DND-41 (cell line): ENCODE measurements at regions not wholly inside any gene's neighbourhood (a gene's known extent, or its start where the extent isn't known, plus 50 kb on each side); places are given as distances from the start of the nearest gene placed in this dataset.

Experiments used
- EZH2 ChIP-seq: IDR thresholded peaks from 3 replicates; pipeline ENCODE4 v1.6.1; 2012; ENCODE audit warnings: borderline replicate concordance, low read depth, mild to moderate bottlenecking, moderate library complexity, low read length, inconsistent platforms; ENCODE audit not compliant: severe bottlenecking
- TF ChIP-seq, protein P1 (sequence below): IDR thresholded peaks from 2 replicates; pipeline ENCODE4 v1.5.1; 2012; ENCODE audit warnings: borderline replicate concordance, low read length, moderate library complexity, mild to moderate bottlenecking; ENCODE audit not compliant: poor library complexity, severe bottlenecking; ENCODE audit errors: extremely low read depth

DNA sequence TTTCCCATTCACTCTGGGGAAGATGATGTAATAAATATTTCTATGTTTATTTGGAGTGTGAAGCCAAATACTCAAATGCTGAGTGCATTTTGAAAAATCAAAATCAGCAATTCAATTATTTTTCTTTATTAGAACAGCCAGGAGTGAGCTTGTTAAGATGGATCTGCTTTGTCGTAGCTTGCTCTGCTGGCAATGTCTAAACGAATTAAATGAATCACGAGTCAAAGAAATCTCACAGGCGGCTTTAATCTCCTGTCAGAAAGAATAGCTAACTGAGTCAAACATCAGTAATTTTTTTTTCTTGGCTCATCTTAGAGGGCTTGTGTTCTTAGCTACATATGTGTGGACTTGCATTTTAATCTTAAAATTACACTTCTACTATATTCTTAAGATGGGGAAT, 100.2 kb upstream of the HMGN3 start:
- TF ChIP-seq, protein P1, sequence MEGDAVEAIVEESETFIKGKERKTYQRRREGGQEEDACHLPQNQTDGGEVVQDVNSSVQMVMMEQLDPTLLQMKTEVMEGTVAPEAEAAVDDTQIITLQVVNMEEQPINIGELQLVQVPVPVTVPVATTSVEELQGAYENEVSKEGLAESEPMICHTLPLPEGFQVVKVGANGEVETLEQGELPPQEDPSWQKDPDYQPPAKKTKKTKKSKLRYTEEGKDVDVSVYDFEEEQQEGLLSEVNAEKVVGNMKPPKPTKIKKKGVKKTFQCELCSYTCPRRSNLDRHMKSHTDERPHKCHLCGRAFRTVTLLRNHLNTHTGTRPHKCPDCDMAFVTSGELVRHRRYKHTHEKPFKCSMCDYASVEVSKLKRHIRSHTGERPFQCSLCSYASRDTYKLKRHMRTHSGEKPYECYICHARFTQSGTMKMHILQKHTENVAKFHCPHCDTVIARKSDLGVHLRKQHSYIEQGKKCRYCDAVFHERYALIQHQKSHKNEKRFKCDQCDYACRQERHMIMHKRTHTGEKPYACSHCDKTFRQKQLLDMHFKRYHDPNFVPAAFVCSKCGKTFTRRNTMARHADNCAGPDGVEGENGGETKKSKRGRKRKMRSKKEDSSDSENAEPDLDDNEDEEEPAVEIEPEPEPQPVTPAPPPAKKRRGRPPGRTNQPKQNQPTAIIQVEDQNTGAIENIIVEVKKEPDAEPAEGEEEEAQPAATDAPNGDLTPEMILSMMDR: no peak
- TF ChIP-seq EZH2: no peak
